IMR-90 (cell line): ENCODE measurements at regions not wholly inside any gene's neighbourhood (a gene's known extent, or its start where the extent isn't known, plus 50 kb on each side); places are given as distances from the start of the nearest gene placed in this dataset.

ENCODE experiments used
- ATAC-seq: fragments of 200-7000 bp; cut with Tn5 transposase; 2 replicates; pipeline ENCODE4 v1.9.1; 2020; ENCODE audit warnings: low read depth, mild to moderate bottlenecking, moderate library complexity
- BruUV-seq: library from RNA; stranded (reverse); fragments of 400-500 nt; replicated peaks from 2 replicates; lab custom pipeline; 2021; lab: Mats Ljungman, UMichigan
- CTCF ChIA-PET: fragments of 300-600 bp; formaldehyde crosslinking; extraction: SDS; loops from one replicate; lab custom pipeline; 2021; ENCODE audit warnings: antibody characterized with exemption; lab: Yijun Ruan, JAX
- POLR2A ChIA-PET: fragments of 300-600 bp; sonication (Branson Sonifier 250); formaldehyde crosslinking; loops from one replicate; lab custom pipeline; 2022; ENCODE audit warnings: antibody characterized with exemption; ENCODE audit not compliant: unreplicated experiment; lab: Charles Lee
- DNase-seq: peaks from one replicate; pipeline ENCODE4 v3.0.0; 2013
- H2AFZ ChIP-seq: replicated peaks from 2 replicates; pipeline ENCODE3; 2013; ENCODE audit warnings: low read length, mild to moderate bottlenecking; ENCODE audit not compliant: poor library complexity
- H2AK5ac ChIP-seq: 2 replicates; pipeline ENCODE4 v1.6.1; 2013; ENCODE audit warnings: low read depth, low read length, inconsistent platforms
- H2AK9ac ChIP-seq: replicated peaks from 2 replicates; pipeline ENCODE3; 2013; ENCODE audit warnings: mild to moderate bottlenecking, low read depth, low read length, moderate library complexity; ENCODE audit not compliant: poor library complexity
- H2BK120ac ChIP-seq: 2 replicates; pipeline ENCODE4 v1.6.1; 2013; ENCODE audit warnings: low read depth, low read length, inconsistent platforms
- H2BK15ac ChIP-seq: 3 replicates; pipeline ENCODE4 v1.6.1; 2013; ENCODE audit warnings: low read depth, low read length, inconsistent platforms
- H2BK20ac ChIP-seq: 2 replicates; pipeline ENCODE4 v1.6.1; 2013; ENCODE audit warnings: low read depth, mild to moderate bottlenecking, inconsistent platforms, low read length, moderate library complexity
- H2BK5ac ChIP-seq: 2 replicates; pipeline ENCODE4 v1.6.1; 2013; ENCODE audit warnings: mild to moderate bottlenecking, low read depth, low read length, inconsistent platforms; ENCODE audit not compliant: poor library complexity, severe bottlenecking
- H3K14ac ChIP-seq: replicated peaks from 2 replicates; pipeline ENCODE4 v1.6.1; 2013; ENCODE audit warnings: low read depth, low read length, inconsistent platforms
- H3K18ac ChIP-seq: 2 replicates; pipeline ENCODE4 v1.6.1; 2013; ENCODE audit warnings: low read depth, low read length, control low read depth
- H3K23ac ChIP-seq: 2 replicates; pipeline ENCODE4 v1.6.1; 2013; ENCODE audit warnings: low read depth, low read length, inconsistent platforms
- H3K27ac ChIP-seq: 2 replicates; pipeline ENCODE4 v1.5.1; 2013; ENCODE audit warnings: mild to moderate bottlenecking, control low read depth, low read length; ENCODE audit not compliant: insufficient read depth
- H3K27me3 ChIP-seq: 2 replicates; pipeline ENCODE4 v1.6.1; 2013; ENCODE audit warnings: low read length; ENCODE audit not compliant: control insufficient read depth, insufficient read depth
- H3K36me3 ChIP-seq: 2 replicates; pipeline ENCODE4 v1.6.1; 2013; ENCODE audit warnings: low read length, mixed read lengths; ENCODE audit not compliant: control insufficient read depth, insufficient read depth
- H3K4ac ChIP-seq: 2 replicates; pipeline ENCODE4 v1.6.1; 2013; ENCODE audit warnings: low read depth, low read length, inconsistent platforms
- H3K4me1 ChIP-seq: 2 replicates; pipeline ENCODE4 v1.6.1; 2013; ENCODE audit warnings: low read length, mixed read lengths; ENCODE audit not compliant: control insufficient read depth, insufficient read depth
- H3K4me2 ChIP-seq: 2 replicates; pipeline ENCODE4 v1.6.1; 2013; ENCODE audit warnings: low read depth, mild to moderate bottlenecking, control low read depth, low read length, moderate library complexity
- H3K4me3 ChIP-seq: 2 replicates; pipeline ENCODE4 v1.5.1; 2013; ENCODE audit warnings: low read depth, mild to moderate bottlenecking, control low read depth, low read length, moderate library complexity; ENCODE audit not compliant: insufficient read depth
- H3K56ac ChIP-seq: 2 replicates; pipeline ENCODE4 v1.6.1; 2013; ENCODE audit warnings: low read length, inconsistent platforms; ENCODE audit not compliant: insufficient read depth; ENCODE audit errors: extremely low read depth
- H3K79me1 ChIP-seq, 2 experiments: 2 replicates each; pipeline ENCODE4 v1.6.1; 2013; ENCODE audit warnings: low read length in 2 of 2, inconsistent platforms in 1 of 2, low read depth in 1 of 2
- H3K9ac ChIP-seq: 2 replicates; pipeline ENCODE4 v1.6.1; 2013; ENCODE audit warnings: low read depth, low read length, control low read depth
- H3K9me1 ChIP-seq: 2 replicates; pipeline ENCODE4 v1.6.1; 2013; ENCODE audit warnings: low read length, inconsistent platforms; ENCODE audit not compliant: insufficient read depth
- H3K9me3 ChIP-seq: 2 replicates; pipeline ENCODE4 v1.6.1; 2013; ENCODE audit warnings: low read length; ENCODE audit not compliant: control insufficient read depth, insufficient read depth
- H4K20me1 ChIP-seq: 2 replicates; pipeline ENCODE4 v1.6.1; 2013; ENCODE audit warnings: low read length, inconsistent platforms; ENCODE audit not compliant: insufficient read depth
- H4K5ac ChIP-seq: 2 replicates; pipeline ENCODE4 v1.6.1; 2013; ENCODE audit warnings: mild to moderate bottlenecking, low read depth, low read length, control low read depth
- H4K8ac ChIP-seq, 2 experiments: 2 replicates each; pipeline ENCODE4 v1.6.1; 2013; ENCODE audit warnings: low read depth in 2 of 2, low read length in 2 of 2, control low read depth in 1 of 2, inconsistent platforms in 1 of 2
- H4K91ac ChIP-seq: 2 replicates; pipeline ENCODE4 v1.6.1; 2013; ENCODE audit warnings: low read depth, low read length, inconsistent platforms; ENCODE audit not compliant: insufficient read depth
- BHLHE40 ChIP-seq: fragments of 150-350 bp; IDR thresholded peaks from 2 replicates; pipeline ENCODE4 v1.6.1; 2016; ENCODE audit warnings: mild to moderate bottlenecking, low read depth, low read length
- CEBPB ChIP-seq: IDR thresholded peaks from 2 replicates; pipeline ENCODE4 v1.6.1; 2012; ENCODE audit warnings: low read depth, low read length, improper control_type of control experiment
- CHD1 ChIP-seq: IDR thresholded peaks from 2 replicates; pipeline ENCODE4 v1.6.1; 2012; ENCODE audit warnings: low read depth, low read length, improper control_type of control experiment
- CTCF ChIP-seq: conservative IDR thresholded peaks from 2 replicates; pipeline ENCODE4 v1.5.1; 2012; ENCODE audit warnings: mild to moderate bottlenecking, low read depth, low read length, improper control_type of control experiment
- FOS ChIP-seq: fragments of 150-350 bp; IDR thresholded peaks from 2 replicates; pipeline ENCODE4 v1.6.1; 2016; ENCODE audit warnings: low read depth, low read length
- MAFK ChIP-seq: IDR thresholded peaks from 2 replicates; pipeline ENCODE4 v1.6.1; 2012; ENCODE audit warnings: low read depth, low read length, improper control_type of control experiment
- MAZ ChIP-seq: IDR thresholded peaks from 2 replicates; pipeline ENCODE4 v1.6.1; 2012; ENCODE audit warnings: low read depth, mild to moderate bottlenecking, low read length, improper control_type of control experiment, moderate library complexity, borderline replicate concordance
- MXI1 ChIP-seq: IDR thresholded peaks from 2 replicates; pipeline ENCODE4 v1.6.1; 2012; ENCODE audit warnings: low read depth, mild to moderate bottlenecking, low read length, moderate library complexity, borderline replicate concordance
- NFE2L2 ChIP-seq: fragments of 150-350 bp; IDR thresholded peaks from 2 replicates; pipeline ENCODE4 v1.6.1; 2016; ENCODE audit warnings: low read depth, mild to moderate bottlenecking, low read length
- POLR2A ChIP-seq: IDR thresholded peaks from 2 replicates; pipeline ENCODE4 v1.6.1; 2012; ENCODE audit warnings: mild to moderate bottlenecking, low read depth, low read length
- RAD21 ChIP-seq: IDR thresholded peaks from 2 replicates; pipeline ENCODE4 v1.6.1; 2012; ENCODE audit warnings: low read length, improper control_type of control experiment
- RCOR1 ChIP-seq: IDR thresholded peaks from 2 replicates; pipeline ENCODE4 v1.6.1; 2012; ENCODE audit warnings: mild to moderate bottlenecking, low read length, improper control_type of control experiment; ENCODE audit not compliant: insufficient replicate concordance
- RFX5 ChIP-seq: IDR thresholded peaks from 2 replicates; pipeline ENCODE4 v1.8.0; 2012; ENCODE audit warnings: low read depth, mild to moderate bottlenecking, low read length, moderate library complexity
- SMC3 ChIP-seq: fragments of 150-350 bp; IDR thresholded peaks from 2 replicates; pipeline ENCODE4 v1.6.1; 2016; ENCODE audit warnings: low read depth, mild to moderate bottlenecking, antibody characterized with exemption, low read length, moderate library complexity
- USF2 ChIP-seq: fragments of 150-350 bp; IDR thresholded peaks from 2 replicates; pipeline ENCODE4 v1.6.1; 2017; ENCODE audit warnings: mild to moderate bottlenecking, antibody characterized with exemption, low read length, low read depth
- WGBS, 2 experiments: methylation state at CpG; one replicate each; pipeline versions ENCODE4 v1.1.5 to v1.1.7; 2013; ENCODE audit warnings: missing lambda C conversion rate in 2 of 2; ENCODE audit not compliant: insufficient read length in 1 of 2; ENCODE audit errors: extremely low coverage in 2 of 2; 5-methylcytosine and 5-hydroxymethylcytosine counted together
- dilution Hi-C: fragments of 300-500 bp; cut with HindIII; formaldehyde crosslinking; loops from one replicate; pipeline ENCODE4 v1.14.3; 2018; ENCODE audit warnings: low sequenced_read_pairs; ENCODE audit not compliant: unreplicated experiment
- in situ Hi-C: fragments of 300-500 bp; cut with MboI; formaldehyde crosslinking; loops from 3 replicates; pipeline ENCODE4 v1.14.3; 2019; ENCODE audit warnings: low sequenced_read_pairs, inconsistent platforms, mixed read lengths
- intact Hi-C: fragments of 100-400 bp; cut with micrococcal nuclease; formaldehyde crosslinking; loops from 2 replicates; pipeline ENCODE4 v1.10.0; 2022
- TF ChIP-seq, protein P1 (sequence below): fragments of 150-350 bp; IDR thresholded peaks from 2 replicates; pipeline ENCODE4 v1.6.1; 2016; ENCODE audit warnings: low read depth, mild to moderate bottlenecking, low read length, moderate library complexity, borderline replicate concordance

DNA sequence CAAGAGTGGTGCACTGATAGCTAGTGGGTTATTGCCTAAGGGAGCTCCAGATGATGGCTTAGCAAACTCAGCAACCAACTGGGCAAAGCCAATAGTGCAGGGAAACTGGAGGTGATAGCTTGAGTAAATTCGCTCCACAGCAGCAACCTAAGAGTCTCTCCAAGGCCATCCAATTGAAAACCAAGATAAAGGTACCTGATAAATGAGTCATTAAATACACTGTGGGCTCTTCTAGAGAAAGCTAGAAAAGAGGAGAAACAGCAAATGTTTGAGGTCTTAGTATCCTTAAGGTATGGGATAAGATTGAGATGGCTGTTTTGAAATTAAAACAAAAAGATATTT, 197.8 kb upstream of the ERBB4 start:
- Histone ChIP-seq H3K4me3 (no peak overlapping the region), H3K9me3 (no peaks in the 10 kb centered on the region), H2BK20ac (no peak overlapping the region), H3K79me1 (no peaks in the 10 kb centered on the region), H3K18ac (no peak overlapping the region), H3K36me3 (no peaks in the 10 kb centered on the region), H4K20me1 (no peaks in the 10 kb centered on the region), H3K23ac (no peak overlapping the region), H3K14ac (no peak overlapping the region), H3K27ac (no peak overlapping the region), H2BK5ac (no peak overlapping the region), H3K4ac (no peak overlapping the region), H2AFZ (no peak overlapping the region), H2AK9ac (no peak overlapping the region), H2BK15ac (no peak overlapping the region), H4K8ac (no peak overlapping the region), H3K56ac (no peak overlapping the region), H3K9ac (no peak overlapping the region), H2BK120ac (no peak overlapping the region), H2AK5ac (no peak overlapping the region), H3K27me3 (no peaks in the 10 kb centered on the region), H3K9me1 (no peaks in the 10 kb centered on the region; the same call in 1 of the 2 replicates), H4K5ac (no peak overlapping the region), H3K4me2 (no peak overlapping the region), H3K4me1 (peaks cover 2% of the 10 kb centered on the region; the same call in 1 of the 2 replicates), H4K91ac (no peak overlapping the region)
- WGBS, 2 experiments: no CpG with 5 or more reads among the region's 1 CpG
- no peak for DNase-seq
- dilution Hi-C loops (no loop called here), in situ Hi-C loops (no loop called here), intact Hi-C loops (no loop called here)
- no TSS peak for BruUV-seq
- TF ChIP-seq POLR2A (no peak), FOS (no peak), USF2 (no peak), BHLHE40 (no peak), CEBPB (no peak), MAZ (no peak), RFX5 (no peak), SMC3 (no peak), RAD21 (no peak), MXI1 (no peak), CTCF (no peak), CHD1 (no peak), RCOR1 (no peak), MAFK (no peak), NFE2L2 (no peak)
- TF ChIP-seq, protein P1, sequence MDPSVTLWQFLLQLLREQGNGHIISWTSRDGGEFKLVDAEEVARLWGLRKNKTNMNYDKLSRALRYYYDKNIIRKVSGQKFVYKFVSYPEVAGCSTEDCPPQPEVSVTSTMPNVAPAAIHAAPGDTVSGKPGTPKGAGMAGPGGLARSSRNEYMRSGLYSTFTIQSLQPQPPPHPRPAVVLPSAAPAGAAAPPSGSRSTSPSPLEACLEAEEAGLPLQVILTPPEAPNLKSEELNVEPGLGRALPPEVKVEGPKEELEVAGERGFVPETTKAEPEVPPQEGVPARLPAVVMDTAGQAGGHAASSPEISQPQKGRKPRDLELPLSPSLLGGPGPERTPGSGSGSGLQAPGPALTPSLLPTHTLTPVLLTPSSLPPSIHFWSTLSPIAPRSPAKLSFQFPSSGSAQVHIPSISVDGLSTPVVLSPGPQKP: no peak
- ChIA-PET POLR2A (no interaction called here), CTCF (no interaction called here)
- ATAC-seq: no peak
